HT-29 (cell line): ENCODE measurements at regions not wholly inside any gene's neighbourhood (a gene's known extent, or its start where the extent isn't known, plus 50 kb on each side); places are given as distances from the start of the nearest gene placed in this dataset.

Experiments
- DNase-seq: peaks from one replicate; pipeline ENCODE4 v3.0.0-alpha.2; 2015; ENCODE audit warnings: low spot score

- no peak for DNase-seq
Observed at GRCh38 chr9:11902610-11903009, 790.6 kb upstream of the TYRP1 start.

GRCh38 chr9:11915699-11916098 is 777.5 kb upstream of the TYRP1 start:
- no peak for DNase-seq

GRCh38 chr9:11928871-11929321 is 764.3 kb upstream of the TYRP1 start:
- DNase-seq, result no peak

- DNase-seq, result no peak
Observed at GRCh38 chr9:11931109-11931508, 762.1 kb upstream of the TYRP1 start.

DNA sequence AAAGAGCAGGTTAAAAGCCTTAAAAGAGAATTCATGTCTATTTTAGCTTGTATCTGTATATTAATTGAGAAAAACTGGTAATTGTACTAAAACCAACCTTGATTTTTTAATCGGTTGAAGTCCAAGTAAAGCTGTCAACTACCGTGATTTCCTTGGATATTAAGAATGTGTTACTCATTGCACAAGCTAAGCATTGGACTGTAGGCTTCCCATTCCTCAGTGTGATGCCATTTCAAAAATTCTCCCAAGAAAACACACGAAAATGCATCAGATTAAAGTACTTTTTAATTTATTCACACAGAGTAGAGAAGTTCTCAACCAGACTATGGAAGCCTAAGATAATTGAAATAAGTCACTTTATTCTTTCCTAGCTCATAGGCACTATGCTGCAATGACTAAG is 761.4 kb upstream of the TYRP1 start:
- DNase-seq, result no peak

- no peak for DNase-seq
Observed at GRCh38 chr9:11933926-11934325, 759.3 kb upstream of the TYRP1 start.

DNA sequence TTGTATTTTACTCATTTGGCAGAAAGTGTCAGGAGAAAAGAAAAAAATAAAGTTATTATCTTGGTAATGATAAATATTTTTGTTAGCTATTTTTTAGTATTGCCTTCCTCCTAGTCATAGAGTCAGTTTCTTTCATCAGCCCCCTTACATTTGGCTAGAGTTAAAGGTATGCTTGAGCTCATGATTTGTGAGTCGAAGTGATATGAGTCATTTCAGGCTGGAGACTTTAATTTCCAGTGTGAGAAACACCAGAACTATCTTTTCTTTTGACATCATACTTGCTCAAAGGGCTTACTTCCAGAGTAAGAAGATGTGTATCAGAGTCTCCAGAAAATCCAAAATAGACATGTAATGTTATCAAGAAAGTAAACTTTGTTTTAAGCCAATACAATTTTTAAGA is 746.7 kb upstream of the TYRP1 start:
- no peak for DNase-seq

DNA sequence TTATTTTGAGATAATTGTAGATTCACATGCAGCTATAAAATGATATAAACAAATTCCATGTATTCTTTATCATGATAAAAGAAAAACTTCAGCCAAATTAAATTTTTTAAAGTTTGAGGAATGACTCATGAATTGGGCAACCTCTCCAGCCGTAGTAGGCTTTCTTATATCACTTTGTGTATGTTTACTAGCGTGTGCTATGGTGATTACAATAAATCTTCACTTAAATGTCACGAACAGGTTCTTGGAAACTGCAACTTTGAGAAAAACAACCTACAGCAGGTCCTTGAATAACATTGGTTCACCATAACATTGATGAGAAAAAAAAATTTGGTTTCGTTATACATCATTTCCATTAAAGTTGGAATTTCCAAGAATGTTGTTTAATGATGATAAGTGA is 730.9 kb upstream of the TYRP1 start:
- DNase-seq, result no peak

- no peak for DNase-seq
Observed at GRCh38 chr9:11966786-11967185, 726.4 kb upstream of the TYRP1 start.

GRCh38 chr9:11968631-11969030 is 724.6 kb upstream of the TYRP1 start:
- no peak for DNase-seq

DNA sequence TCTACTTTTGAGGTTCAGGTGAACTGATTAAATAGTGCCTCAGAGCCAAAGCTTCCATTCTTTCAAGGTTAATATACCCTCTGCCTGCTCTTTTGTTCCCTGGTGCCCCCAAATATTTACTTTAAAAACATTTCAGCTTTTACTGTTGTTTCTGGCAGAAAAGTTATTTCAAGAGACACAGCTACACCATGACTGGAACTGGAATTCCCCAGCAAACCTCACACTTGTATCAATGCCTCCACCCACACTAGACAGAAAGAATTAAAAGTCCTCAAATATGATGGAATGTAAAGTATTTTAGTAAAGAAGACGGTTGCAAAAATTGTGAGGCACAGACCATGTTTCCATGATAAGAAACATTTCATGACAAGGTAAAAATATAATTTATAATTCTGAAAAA is 720.2 kb upstream of the TYRP1 start:
- DNase-seq, result no peak

DNA sequence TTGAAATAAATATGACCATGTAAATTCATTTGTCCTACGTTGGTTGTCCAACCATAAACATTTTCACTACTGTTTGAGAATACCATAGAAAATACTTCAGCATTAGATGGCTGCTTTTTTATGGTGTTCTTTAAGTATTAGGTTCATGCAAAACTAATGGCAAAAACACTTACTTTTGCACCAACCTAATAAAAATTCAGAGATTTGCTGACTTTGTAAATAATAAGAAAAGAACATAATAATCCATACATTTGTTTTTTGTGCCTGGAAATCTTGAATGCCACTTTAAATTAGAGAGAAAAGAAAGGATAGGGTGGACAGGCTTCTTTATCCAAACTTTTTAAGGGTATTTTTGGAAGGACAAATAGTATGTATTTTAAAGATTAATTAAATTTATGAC is 719.7 kb upstream of the TYRP1 start:
- DNase-seq, result no peak

DNA sequence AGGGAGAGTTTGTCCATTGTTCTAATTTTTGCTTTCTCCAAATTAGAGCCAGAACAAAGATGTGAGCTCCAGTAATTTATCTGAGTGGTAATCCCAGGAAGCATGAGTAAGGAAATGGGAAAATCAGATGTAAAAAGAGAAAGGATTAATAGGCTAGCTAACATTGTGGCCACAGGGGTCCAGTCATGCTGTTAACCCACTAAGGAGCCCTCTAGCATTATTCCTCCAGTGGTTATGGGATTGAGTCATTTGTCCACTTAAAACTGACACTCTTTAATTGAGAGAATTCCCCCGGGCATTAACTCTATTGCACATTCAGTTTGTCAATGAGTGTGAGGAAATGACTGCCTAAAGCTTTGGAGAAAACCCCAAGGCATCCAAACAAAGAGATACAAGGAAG is 700.3 kb upstream of the TYRP1 start:
- DNase-seq, result no peak

GRCh38 chr9:12014488-12014887 is 678.7 kb upstream of the TYRP1 start:
- DNase-seq, result no peak

- no peak for DNase-seq
Observed at GRCh38 chr9:12054235-12054634, 639.0 kb upstream of the TYRP1 start.

DNA sequence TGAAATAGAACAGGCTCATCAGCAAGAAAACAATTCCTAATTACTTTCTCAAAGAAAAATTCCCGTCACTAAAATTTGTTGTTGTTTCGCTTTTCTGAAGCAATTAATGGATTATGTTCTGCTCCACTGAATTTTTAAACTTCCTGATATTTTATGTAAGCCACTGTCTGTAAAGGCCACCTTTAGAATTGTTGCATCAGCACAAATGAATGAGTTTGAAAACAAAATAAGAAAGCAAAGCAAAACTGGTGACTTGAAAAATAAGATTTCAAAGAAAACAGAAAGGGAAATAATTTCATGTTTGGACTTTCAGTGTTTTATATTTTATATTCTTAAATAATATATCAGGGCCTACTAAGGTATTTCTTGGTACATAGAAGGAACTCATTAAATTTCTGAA is 636.3 kb upstream of the TYRP1 start:
- DNase-seq, result no peak

DNA sequence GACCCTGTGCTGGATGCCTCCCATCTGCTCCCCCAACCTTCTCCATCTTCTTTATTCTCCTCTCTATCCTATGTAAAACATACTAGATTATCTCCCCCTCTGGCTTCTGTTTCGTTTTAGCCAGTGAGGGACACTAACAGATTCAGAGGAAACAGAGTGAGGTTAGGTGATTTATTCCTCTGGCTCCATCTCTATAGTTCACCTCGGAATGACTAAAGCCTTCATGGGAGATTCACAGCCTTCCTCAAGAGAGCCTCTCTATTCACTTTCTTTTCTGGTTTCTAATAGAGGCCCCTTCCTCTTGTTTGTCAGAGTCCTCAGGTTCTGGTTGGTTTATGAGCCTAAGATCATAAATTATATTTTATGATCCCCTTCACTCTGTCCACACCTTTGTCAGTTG is 633.1 kb upstream of the TYRP1 start:
- no peak for DNase-seq

DNA sequence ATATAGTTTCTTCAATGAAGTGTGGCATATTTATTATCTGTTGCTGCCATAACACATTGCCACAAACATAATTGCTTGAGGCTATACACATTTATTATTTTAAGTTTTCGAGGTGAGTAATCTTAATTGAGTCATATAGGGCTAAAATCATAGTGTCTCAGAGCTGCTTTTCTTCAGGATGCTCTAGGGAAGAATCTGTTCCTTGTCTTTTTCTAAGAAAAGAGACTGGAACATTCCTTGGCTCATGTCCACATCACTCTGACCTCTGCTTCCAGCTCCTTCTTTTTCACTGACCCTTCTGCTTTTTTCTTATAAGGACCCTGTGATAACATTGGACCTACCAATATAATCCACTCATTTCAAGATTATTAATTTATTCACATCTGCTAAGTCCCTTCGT is 632.4 kb upstream of the TYRP1 start:
- no peak for DNase-seq

DNA sequence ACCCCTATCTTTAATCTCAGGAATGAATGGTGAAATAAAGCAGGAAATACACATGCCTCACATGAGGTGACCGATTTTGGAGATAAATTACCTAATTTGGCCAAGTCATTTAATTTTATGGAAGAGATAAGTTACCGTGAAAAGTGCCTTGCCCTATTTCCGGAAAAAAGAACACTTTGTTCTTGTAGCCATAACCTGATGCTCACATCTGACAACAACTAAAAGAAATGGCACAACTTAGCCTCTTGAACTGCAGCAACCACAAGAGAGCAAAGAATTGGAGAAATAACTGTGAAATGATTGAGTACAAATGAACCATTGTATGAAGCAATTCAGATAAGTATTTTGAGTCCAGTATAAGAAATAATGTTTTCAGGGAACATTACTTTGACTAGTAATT is 628.1 kb upstream of the TYRP1 start:
- no peak for DNase-seq

- DNase-seq, result no peak
Observed at GRCh38 chr9:12065686-12066085, 627.5 kb upstream of the TYRP1 start.

DNA sequence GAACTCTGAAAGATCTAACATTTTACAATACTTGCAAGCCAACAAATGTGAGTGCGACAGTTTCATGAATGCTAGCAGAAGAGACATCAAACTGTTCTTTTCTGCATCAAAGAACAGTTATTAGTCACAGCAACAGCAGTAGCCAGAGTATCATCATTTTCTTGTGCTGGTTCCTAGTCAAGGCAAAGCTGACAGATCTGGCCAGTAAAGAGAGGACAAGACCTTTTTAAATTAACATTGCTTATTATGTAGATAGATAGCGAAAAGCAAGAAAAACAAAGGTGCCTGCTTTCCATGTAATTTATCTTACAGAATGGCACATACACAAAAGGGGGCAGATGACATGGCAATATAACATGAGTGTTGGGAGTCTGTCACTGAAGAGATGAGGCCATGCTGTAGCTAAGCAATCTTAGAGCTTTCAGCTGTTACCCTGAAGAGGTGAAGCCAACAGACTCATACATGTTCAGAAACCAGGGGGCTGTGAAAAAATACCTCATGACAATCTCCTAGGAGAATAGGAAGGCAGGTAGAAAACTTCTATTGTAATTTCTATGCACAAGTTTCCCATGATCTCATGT is 626.6 kb upstream of the TYRP1 start:
- no peak for DNase-seq

DNA sequence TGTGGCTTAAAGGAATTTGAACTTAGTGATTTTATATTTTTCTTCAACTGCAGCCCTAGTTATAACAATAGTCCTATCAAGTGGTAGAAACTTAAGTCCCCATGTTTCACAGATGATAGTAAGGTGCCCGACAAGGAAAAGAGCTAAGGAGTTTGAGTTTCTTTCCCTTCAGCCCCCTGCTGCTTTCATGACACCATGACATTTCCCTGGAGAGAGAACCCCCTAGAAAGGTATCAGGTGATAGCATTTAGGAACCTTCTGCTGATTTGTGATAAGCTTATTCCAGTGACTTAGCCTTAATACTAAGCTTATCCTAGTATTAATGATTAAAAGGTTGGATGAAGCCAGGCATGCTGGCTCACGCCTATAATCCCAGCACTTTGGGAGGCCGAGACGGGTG is 623.8 kb upstream of the TYRP1 start:
- no peak for DNase-seq

- DNase-seq, result no peak
Observed at GRCh38 chr9:12085399-12085798, 607.8 kb upstream of the TYRP1 start.

GRCh38 chr9:12091865-12092527 is 601.2 kb upstream of the TYRP1 start:
- DNase-seq, result no peak
